ENCODE measurements at regions not wholly inside any gene's neighbourhood (a gene's known extent, or its start where the extent isn't known, plus 50 kb on each side); places are given as distances from the start of the nearest gene placed in this dataset.
"Not testable (repeated sequence)": the region's sequence is repeated elsewhere in the genome, so short reads cannot be mapped to it uniquely, and the experiment has no call there.

- Histone ChIP-seq H3K4me2 (no peak overlapping the region), H3K4me3 (IDR thresholded peaks at IDR 0.05; ENCODE audit: insufficient read depth, low read depth, low read length) (no peak overlapping the region), H3K36me3 (ENCODE audit: insufficient read depth) (no peaks in the 10 kb centered on the region), H3K79me2 (ENCODE audit: insufficient read depth, low read depth) (no peaks in the 10 kb centered on the region), H3K9ac (no peak overlapping the region), H3K27ac (no peak overlapping the region), H3K4me1 (ENCODE audit: low read depth, poor library complexity, severe bottlenecking) (no peaks in the 10 kb centered on the region), H4K20me1 (ENCODE audit: insufficient read depth) (no peaks in the 10 kb centered on the region), H2AFZ (ENCODE audit: low read depth) (no peak overlapping the region), H3K27me3 (ENCODE audit: insufficient read depth, low read depth) (no peaks in the 10 kb centered on the region)
- no peak for TF ChIP-seq CTCF (conservative IDR thresholded peaks at IDR 0.05; ENCODE audit: low read depth, low read length)
Observed at GRCh38 chr12:95358111-95359083, 115.6 kb upstream of the METAP2 start.

- Histone ChIP-seq H3K4me3 (IDR thresholded peaks at IDR 0.05; ENCODE audit: insufficient read depth, low read depth, low read length) (no peak overlapping the region), H3K36me3 (ENCODE audit: insufficient read depth) (no peaks in the 10 kb centered on the region), H3K9ac (no peak overlapping the region), H3K27me3 (ENCODE audit: insufficient read depth, low read depth) (no peaks in the 10 kb centered on the region), H2AFZ (ENCODE audit: low read depth) (no peak overlapping the region), H3K4me2 (no peak overlapping the region), H3K4me1 (ENCODE audit: low read depth, poor library complexity, severe bottlenecking) (no peaks in the 10 kb centered on the region), H4K20me1 (ENCODE audit: insufficient read depth) (no peaks in the 10 kb centered on the region), H3K27ac (no peak overlapping the region), H3K79me2 (ENCODE audit: insufficient read depth, low read depth) (no peaks in the 10 kb centered on the region)
- TF ChIP-seq CTCF (conservative IDR thresholded peaks at IDR 0.05; ENCODE audit: low read depth, low read length): no peak
Observed at GRCh38 chr12:95365912-95366311, 108.0 kb upstream of the METAP2 start.

- Histone ChIP-seq H3K9ac (no peak overlapping the region), H2AFZ (ENCODE audit: low read depth) (no peak overlapping the region), H3K4me1 (ENCODE audit: low read depth, poor library complexity, severe bottlenecking) (no peaks in the 10 kb centered on the region), H3K27ac (no peak overlapping the region), H3K27me3 (ENCODE audit: insufficient read depth, low read depth) (no peaks in the 10 kb centered on the region), H3K4me3 (IDR thresholded peaks at IDR 0.05; ENCODE audit: insufficient read depth, low read depth, low read length) (no peak overlapping the region), H3K36me3 (ENCODE audit: insufficient read depth) (no peaks in the 10 kb centered on the region), H3K4me2 (no peak overlapping the region), H3K79me2 (ENCODE audit: insufficient read depth, low read depth) (no peaks in the 10 kb centered on the region), H4K20me1 (ENCODE audit: insufficient read depth) (no peaks in the 10 kb centered on the region)
- no peak for TF ChIP-seq CTCF (conservative IDR thresholded peaks at IDR 0.05; ENCODE audit: low read depth, low read length)
Observed at GRCh38 chr12:95368931-95369330, 105.0 kb upstream of the METAP2 start.

GRCh38 chr12:95371571-95371970 is 102.4 kb upstream of the METAP2 start:
- Histone ChIP-seq H3K4me3 (IDR thresholded peaks at IDR 0.05; ENCODE audit: insufficient read depth, low read depth, low read length) (no peak overlapping the region), H4K20me1 (ENCODE audit: insufficient read depth) (no peaks in the 10 kb centered on the region), H3K79me2 (ENCODE audit: insufficient read depth, low read depth) (no peaks in the 10 kb centered on the region), H3K27ac (no peak overlapping the region), H3K27me3 (ENCODE audit: insufficient read depth, low read depth) (no peaks in the 10 kb centered on the region), H3K36me3 (ENCODE audit: insufficient read depth) (no peaks in the 10 kb centered on the region), H3K4me1 (ENCODE audit: low read depth, poor library complexity, severe bottlenecking) (no peaks in the 10 kb centered on the region), H3K4me2 (no peak overlapping the region), H3K9ac (no peak overlapping the region), H2AFZ (ENCODE audit: low read depth) (no peak overlapping the region)
- TF ChIP-seq CTCF (conservative IDR thresholded peaks at IDR 0.05; ENCODE audit: low read depth, low read length): no peak

GRCh38 chr12:95379481-95379880 is 94.5 kb upstream of the METAP2 start:
- not testable (repeated sequence) for H3K4me1 ChIP-seq (ENCODE audit: low read depth, poor library complexity, severe bottlenecking); H4K20me1 ChIP-seq (ENCODE audit: insufficient read depth); H3K4me2 ChIP-seq; H3K27me3 ChIP-seq (ENCODE audit: insufficient read depth, low read depth); H3K4me3 ChIP-seq (IDR thresholded peaks at IDR 0.05; ENCODE audit: insufficient read depth, low read depth, low read length); H3K79me2 ChIP-seq (ENCODE audit: insufficient read depth, low read depth); H2AFZ ChIP-seq (ENCODE audit: low read depth); H3K27ac ChIP-seq; H3K36me3 ChIP-seq (ENCODE audit: insufficient read depth); H3K9ac ChIP-seq

- H3K27ac ChIP-seq; H3K4me2 ChIP-seq; H3K9ac ChIP-seq; H4K20me1 ChIP-seq (ENCODE audit: insufficient read depth); H3K4me3 ChIP-seq (IDR thresholded peaks at IDR 0.05; ENCODE audit: insufficient read depth, low read depth, low read length); H3K36me3 ChIP-seq (ENCODE audit: insufficient read depth); H3K4me1 ChIP-seq (ENCODE audit: low read depth, poor library complexity, severe bottlenecking); H3K79me2 ChIP-seq (ENCODE audit: insufficient read depth, low read depth); H3K27me3 ChIP-seq (ENCODE audit: insufficient read depth, low read depth); H2AFZ ChIP-seq (ENCODE audit: low read depth): not testable (repeated sequence)
Observed at GRCh38 chr12:95380334-95380733, 93.6 kb upstream of the METAP2 start.

Measured in KMS-11 (cell line).